Stimulated activated effector memory CD8-positive, alpha-beta T cell treated with anti-CD3 and anti-CD28 coated beads, Interleukin-12 subunit alpha, Interleukin-12 subunit beta, amount 100 ng/mL, for 72 hours (primary cell): ENCODE measurements at regions not wholly inside any gene's neighbourhood (a gene's known extent, or its start where the extent isn't known, plus 50 kb on each side); places are given as distances from the start of the nearest gene placed in this dataset.

Source experiments
- ATAC-seq: fragments of 150-1000 bp; cut with Tn5 transposase; 2 replicates; pipeline ENCODE4 v1.10.0; 2021
- DNase-seq, 2 donors: peaks; one replicate each; pipeline ENCODE4 v3.0.0; 2021 to 2022; ENCODE audit warnings: low spot score in 2 of 2
- H3K27ac Mint-ChIP-seq: one replicate; pipeline ENCODE4 v1.8.0; 2022; ENCODE audit warnings: mild to moderate bottlenecking, mixed read lengths
- H3K36me3 Mint-ChIP-seq: one replicate; pipeline ENCODE4 v1.8.0; 2022; ENCODE audit warnings: mild to moderate bottlenecking, mixed read lengths
- H3K4me1 Mint-ChIP-seq: one replicate; pipeline ENCODE4 v1.8.0; 2022; ENCODE audit warnings: mixed read lengths
- H3K4me3 Mint-ChIP-seq: one replicate; pipeline ENCODE4 v1.8.0; 2022; ENCODE audit warnings: mild to moderate bottlenecking, mixed read lengths
- H3K9me3 Mint-ChIP-seq: one replicate; pipeline ENCODE4 v1.8.0; 2022; ENCODE audit warnings: mixed read lengths

DNA sequence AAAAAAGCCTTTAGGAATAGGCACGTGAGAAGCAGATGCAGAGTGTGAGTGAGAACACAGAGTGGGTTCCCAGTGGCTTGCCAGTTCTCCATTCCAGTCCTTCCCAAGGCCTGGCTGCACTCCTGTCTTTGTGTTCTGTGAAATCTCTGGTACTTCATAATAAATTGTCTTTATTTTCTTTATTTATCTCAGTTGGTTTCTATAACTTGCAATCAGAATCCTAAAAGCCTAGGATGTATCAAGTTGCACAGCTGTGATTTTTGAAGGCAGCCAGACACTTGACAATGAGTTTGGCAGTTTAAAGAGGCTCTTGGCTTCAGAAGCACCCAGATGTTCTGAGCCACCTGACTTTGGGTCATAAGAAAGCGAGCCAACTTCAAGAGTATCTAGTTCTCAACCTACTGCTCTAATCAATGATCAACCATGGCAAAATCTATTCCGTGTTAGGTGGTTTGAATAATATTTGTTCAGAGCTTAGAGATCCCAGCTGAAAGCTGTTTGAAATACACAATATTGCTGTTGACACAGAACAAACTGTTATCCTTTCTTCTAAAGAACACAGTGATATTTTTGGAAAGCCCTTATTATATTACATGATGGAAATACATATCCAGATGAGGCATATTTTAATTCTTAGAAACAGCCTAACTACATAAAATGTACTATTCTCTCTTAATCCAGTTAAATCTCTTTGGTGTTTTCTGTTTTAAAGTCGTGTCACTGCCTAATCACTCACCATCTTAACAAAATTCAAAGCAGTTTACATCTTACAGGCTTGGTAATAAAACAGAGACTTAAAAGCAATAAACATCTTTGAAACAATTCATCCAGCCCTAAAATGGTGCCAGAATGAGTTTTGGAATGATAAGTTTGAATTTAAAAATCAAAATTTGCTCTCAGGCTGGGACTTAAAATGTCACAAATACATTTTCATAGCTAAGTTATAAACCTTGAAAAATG, 483.0 kb upstream of the NBEA start:
- Mint-ChIP-seq H3K4me3 (no peak overlapping the region), H3K36me3 (no peaks in the 10 kb centered on the region), H3K9me3 (peaks cover 5% of the 10 kb centered on the region), H3K27ac (no peak overlapping the region), H3K4me1 (no peaks in the 10 kb centered on the region)
- ATAC-seq (no peak), DNase-seq (no peak)

DNA sequence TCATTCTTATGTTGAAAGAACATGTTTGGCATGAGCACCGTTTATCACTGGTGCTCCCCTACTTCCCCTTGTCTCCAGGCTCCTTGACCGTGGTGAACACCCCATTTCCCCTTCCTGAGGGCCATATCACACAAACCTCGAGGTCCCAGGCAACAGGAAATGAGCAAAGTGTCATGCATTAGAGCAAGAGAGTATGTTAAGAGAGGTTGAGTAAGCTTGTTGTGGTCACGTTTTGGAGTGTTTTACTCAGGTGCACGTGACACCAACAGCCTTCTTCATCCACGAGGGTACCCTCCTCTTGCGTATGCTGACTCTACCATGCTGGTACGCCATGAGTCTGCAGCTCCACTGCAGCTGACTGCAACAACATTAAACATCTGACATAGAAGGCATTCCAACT, 482.2 kb upstream of the NBEA start:
- Mint-ChIP-seq H3K9me3 (peaks cover 5% of the 10 kb centered on the region), H3K27ac (no peak overlapping the region), H3K4me3 (no peak overlapping the region)

DNA sequence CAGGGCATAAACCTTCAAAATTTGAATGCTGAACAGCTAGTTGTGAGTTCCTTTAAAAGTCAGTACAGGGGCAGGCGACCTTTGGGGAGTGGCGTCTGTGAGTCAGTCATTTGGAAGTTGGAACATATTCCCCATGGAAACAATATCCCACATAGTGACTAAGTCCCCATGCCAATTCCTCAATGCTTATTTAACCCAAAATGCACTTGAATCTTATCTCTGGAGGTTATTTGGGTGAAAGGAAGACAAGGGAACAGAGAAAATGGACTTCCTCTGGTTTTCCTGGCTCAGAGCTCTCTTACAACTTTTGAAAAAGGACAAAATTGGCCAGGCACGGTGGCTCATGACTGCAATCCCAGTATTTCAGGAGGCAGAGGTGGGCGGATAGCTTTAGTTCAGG, 479.2 kb upstream of the NBEA start:
- no peak for ATAC-seq
- no peak overlapping the region for H3K4me3 Mint-ChIP-seq
- H3K27ac Mint-ChIP-seq, result no peak overlapping the region
- H3K36me3 Mint-ChIP-seq, result no peaks in the 10 kb centered on the region
- H3K9me3 Mint-ChIP-seq, result peaks cover 10% of the 10 kb centered on the region
- DNase-seq, result no peak
- H3K4me1 Mint-ChIP-seq, result no peaks in the 10 kb centered on the region

More for the DNA sequence above, 482.2 kb upstream of the NBEA start:
- Mint-ChIP-seq H3K36me3 (no peaks in the 10 kb centered on the region), H3K4me1 (no peaks in the 10 kb centered on the region)
- no peak for DNase-seq
- ATAC-seq, result no peak

DNA sequence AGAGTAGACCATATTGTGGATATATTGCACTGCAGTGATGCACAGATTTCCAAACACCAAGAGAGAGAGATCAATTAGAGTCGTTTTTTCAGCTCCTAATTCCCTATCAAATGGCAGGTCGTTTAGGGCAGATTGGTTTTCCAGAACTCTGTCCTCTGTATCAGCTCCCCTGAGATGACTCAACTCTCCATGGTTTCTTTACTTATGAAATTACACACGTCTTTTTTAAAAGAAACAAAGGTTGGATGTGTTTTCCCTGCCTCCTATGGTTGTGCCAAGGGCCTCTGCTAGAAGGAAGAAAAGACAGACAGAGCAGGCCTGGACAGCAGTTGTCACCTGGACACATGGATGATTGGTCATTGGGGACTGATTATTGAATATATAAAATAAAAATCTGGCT, 478.1 kb upstream of the NBEA start:
- no peak for ATAC-seq
- no peak overlapping the region for H3K4me3 Mint-ChIP-seq
- no peak overlapping the region for H3K27ac Mint-ChIP-seq
- H3K36me3 Mint-ChIP-seq, result no peaks in the 10 kb centered on the region
- DNase-seq, result no peak
- H3K9me3 Mint-ChIP-seq, result peaks cover 8% of the 10 kb centered on the region
- no peaks in the 10 kb centered on the region for H3K4me1 Mint-ChIP-seq

DNA sequence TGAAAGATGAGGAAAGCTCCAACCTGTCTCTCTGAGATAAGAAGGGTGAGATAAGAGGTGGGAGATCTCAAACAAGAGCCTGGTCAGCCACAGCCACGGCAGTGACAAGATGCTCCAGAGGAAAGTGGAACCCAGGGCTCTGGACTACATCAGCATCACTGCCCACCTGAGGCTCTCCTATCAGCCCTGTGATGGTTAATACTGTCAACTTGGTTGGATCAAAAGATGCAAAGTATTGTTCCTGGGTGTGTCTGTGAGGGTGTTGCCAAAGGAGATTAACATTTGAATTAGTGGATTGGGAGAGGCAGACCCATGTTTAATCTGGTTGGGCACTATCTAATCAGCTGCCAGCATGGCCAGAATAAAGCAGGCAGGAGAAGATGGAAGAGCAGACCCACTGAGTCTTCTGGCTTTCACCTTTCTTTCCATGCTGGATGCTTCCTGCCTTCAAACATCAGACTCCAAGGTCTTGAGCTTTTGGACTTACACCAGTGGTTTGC, 476.6 kb upstream of the NBEA start:
- H3K36me3 Mint-ChIP-seq, result no peaks in the 10 kb centered on the region
- H3K4me3 Mint-ChIP-seq, result no peak overlapping the region
- no peak for DNase-seq
- H3K27ac Mint-ChIP-seq, result no peak overlapping the region
- H3K4me1 Mint-ChIP-seq, result no peaks in the 10 kb centered on the region
- H3K9me3 Mint-ChIP-seq, result peaks cover 8% of the 10 kb centered on the region
- no peak for ATAC-seq

DNA sequence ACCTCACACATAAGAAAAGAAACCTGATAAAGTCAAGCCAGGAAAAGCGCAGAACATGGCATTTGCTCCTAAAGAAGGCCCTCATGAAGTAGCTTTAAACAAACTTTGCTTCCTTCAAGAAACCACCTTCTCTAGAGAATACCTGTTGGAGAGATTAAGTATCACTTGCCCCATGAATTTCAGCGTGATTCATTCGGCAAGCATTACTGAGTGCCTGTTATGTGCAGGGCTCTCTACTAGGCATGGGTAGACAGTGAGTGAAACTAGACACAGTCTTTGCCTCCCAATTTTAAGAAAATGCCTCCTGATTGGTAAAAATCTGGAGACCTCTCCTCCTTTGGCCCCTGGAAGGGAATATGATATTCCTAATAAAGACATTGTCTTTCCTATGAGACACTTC, 475.8 kb upstream of the NBEA start:
- ATAC-seq (no peak), DNase-seq (no peak)
- H3K36me3 Mint-ChIP-seq, result no peaks in the 10 kb centered on the region
- no peak overlapping the region for H3K27ac Mint-ChIP-seq
- peaks cover 9% of the 10 kb centered on the region for H3K9me3 Mint-ChIP-seq
- H3K4me3 Mint-ChIP-seq, result no peak overlapping the region
- H3K4me1 Mint-ChIP-seq, result no peaks in the 10 kb centered on the region

DNA sequence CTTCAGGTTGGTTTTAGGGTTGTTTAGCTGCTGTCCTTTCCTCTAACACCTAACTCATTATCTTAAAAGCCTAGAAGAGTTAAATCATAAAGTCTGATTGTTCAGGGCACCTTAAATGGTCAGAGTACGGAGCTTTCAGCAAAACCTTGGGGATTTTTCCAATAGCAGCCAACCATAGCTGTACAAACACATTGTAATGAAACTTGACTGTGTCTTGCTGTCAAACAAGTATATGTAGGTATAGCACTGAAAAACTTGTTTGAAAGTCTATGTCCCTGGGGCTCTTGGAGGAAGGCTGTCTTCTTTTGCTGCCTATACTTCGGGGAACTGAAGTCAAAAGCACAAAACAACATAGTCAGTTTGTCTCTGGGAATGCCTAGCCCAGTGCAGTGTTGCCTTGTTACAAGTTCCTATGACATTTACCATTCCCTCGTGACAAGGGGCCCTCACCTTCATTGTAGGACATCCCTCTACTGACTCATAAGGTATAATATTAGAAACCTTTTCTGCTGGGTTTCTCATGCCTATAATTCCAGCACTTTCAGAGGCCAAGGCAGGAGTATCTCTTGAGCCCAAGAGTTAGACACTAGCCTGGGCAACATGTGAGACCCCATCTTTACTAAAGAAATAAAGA, 474.5 kb upstream of the NBEA start:
- no peak overlapping the region for H3K27ac Mint-ChIP-seq
- no peak for DNase-seq
- ATAC-seq, result no peak
- no peaks in the 10 kb centered on the region for H3K4me1 Mint-ChIP-seq
- H3K4me3 Mint-ChIP-seq, result no peak overlapping the region
- H3K9me3 Mint-ChIP-seq, result peaks cover 10% of the 10 kb centered on the region
- peaks cover 6% of the 10 kb centered on the region for H3K36me3 Mint-ChIP-seq

DNA sequence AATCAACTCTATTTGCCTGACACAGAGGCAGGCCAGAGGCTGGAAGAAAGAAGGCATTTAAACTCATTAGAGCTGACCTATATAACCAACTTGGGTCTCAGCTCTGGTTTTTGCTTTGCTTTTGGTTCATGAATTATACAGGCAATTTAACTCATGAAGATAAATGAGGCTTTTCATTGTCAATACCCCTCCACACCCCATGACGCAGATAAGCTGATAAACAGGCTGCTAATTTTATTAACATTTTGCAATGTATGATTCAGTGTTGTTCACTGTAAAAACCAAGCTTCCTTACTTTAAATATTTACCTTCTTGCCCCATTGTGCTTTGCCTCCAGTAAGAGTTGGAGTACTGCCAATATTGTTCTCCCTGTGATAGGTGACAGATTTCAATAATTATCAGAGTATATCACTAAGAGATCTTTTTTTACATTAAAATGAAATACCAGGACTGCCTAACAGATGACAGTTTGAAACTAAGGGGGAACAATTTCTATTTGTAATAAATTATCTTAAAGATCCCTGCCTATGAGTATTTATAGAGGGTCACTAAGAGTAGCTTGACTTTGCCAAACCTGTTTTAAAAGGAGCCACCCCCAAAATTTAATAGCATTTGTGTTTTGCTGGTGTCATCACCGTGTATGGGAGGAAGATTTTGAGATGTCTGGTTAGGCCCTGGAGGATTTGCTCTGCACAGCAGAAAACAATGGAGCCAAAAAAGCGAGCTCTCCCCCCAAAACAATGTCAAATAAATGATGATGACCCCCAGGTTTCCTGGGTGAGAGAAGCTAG, 472.7 kb upstream of the NBEA start:
- ATAC-seq, result no peak
- no peak overlapping the region for H3K27ac Mint-ChIP-seq
- H3K9me3 Mint-ChIP-seq, result peaks cover 10% of the 10 kb centered on the region

DNA sequence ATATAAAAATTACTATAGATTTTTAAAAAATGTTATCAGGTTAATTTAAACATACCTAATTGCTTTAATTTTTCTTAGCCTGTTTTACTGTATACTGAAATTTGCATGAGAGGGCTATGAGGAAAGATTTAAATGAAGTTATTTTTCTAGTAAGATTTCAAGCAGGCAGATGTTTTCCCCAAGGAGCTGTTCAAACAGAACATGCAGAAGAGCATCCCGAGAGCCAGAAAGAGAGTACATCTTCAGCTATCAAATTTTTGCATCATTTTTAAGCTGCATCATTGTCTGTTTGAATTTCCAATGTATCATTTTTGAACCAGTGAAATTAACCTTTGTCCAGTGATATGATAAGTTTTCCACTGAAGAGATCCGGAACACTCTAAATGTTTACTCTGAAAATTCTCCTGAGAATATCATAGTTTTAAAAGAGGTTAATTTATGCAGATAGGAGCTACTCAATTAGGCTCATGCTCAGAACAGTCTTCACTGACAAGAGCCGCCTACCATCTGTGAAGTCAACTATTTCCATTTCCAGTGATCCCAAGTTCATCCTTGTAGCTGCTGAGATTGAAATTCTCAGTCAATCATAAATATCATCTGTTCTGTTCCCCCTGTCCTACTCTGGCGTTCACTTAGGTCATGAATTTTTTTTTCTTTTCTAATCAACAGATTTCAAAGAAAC, 467.7 kb upstream of the NBEA start:
- peaks cover 6% of the 10 kb centered on the region for H3K36me3 Mint-ChIP-seq
- no peaks in the 10 kb centered on the region for H3K4me1 Mint-ChIP-seq
- H3K27ac Mint-ChIP-seq, result no peak overlapping the region
- no peak overlapping the region for H3K4me3 Mint-ChIP-seq
- DNase-seq, result no peak
- ATAC-seq, result no peak
- H3K9me3 Mint-ChIP-seq, result peaks cover 8% of the 10 kb centered on the region

More for the DNA sequence above, 472.7 kb upstream of the NBEA start:
- Mint-ChIP-seq H3K4me3 (no peak overlapping the region), H3K4me1 (no peaks in the 10 kb centered on the region), H3K36me3 (peaks cover 6% of the 10 kb centered on the region)
- no peak for DNase-seq

DNA sequence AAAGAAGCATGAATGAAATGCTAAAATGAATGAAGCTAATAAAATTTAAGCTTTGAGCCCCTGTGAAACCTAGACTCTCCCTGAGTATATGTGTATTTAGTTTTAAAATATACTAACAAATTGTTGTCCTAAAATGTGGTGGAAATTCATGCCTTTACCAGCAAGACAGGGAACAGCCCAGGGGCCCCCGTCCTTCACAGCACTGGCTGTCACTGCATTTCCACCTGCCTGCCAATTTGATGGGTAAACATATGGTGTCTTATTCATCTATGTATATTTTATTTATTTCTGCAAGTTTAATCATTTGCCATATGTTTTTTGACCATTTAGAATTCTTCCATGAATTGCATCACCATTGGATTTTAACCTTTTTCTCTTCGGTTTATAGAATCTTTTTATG, 463.7 kb upstream of the NBEA start:
- H3K36me3 Mint-ChIP-seq, result no peaks in the 10 kb centered on the region

DNA sequence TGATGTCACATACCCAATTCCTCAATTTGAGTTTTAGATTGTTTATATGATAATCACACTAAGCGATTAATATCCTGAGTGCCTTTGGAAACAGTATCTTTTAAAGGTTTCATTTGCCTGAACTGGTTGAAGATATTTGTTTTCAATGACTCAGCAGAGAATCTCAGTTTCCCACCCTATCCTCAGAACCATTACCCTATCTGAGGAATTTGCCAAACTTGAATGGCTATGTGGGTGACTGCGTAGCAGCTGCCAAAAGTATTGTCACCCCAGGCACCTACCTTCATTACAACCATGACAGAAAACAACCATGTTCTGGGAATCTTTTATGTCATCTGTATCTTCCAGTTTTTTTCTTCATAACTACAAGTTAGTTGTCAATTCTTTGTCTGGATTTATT, 440.1 kb upstream of the NBEA start:
- DNase-seq, result no peak
- H3K4me1 Mint-ChIP-seq, result no peaks in the 10 kb centered on the region
- H3K9me3 Mint-ChIP-seq, result peaks cover 16% of the 10 kb centered on the region
- no peak overlapping the region for H3K4me3 Mint-ChIP-seq
- no peak for ATAC-seq
- no peak overlapping the region for H3K27ac Mint-ChIP-seq
- no peaks in the 10 kb centered on the region for H3K36me3 Mint-ChIP-seq

More for the DNA sequence above, 463.7 kb upstream of the NBEA start:
- Mint-ChIP-seq H3K27ac (no peak overlapping the region), H3K4me1 (no peaks in the 10 kb centered on the region), H3K9me3 (peaks cover 3% of the 10 kb centered on the region), H3K4me3 (no peak overlapping the region)
- DNase-seq (no peak), ATAC-seq (no peak)

DNA sequence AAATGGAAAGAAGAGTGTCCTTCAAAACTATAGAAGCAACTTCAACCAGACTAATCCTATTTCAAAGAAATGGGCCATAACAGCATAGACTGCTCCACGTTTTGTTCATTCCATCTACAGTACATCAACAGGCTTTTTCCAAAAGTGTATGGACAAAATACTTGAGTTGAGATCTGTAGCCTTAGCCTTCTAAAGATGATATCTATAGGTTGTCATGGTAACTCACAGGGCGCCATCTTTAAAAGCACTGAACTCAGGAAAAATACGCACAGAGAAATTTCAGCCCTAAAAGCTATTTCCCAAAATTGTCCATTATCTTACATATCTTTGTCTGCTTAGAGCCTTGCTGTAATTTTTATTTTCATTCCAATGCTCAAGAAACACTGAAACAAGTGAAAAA, 439.4 kb upstream of the NBEA start:
- Mint-ChIP-seq H3K36me3 (no peaks in the 10 kb centered on the region), H3K4me3 (no peak overlapping the region), H3K4me1 (no peaks in the 10 kb centered on the region), H3K9me3 (peaks cover 22% of the 10 kb centered on the region), H3K27ac (no peak overlapping the region)
- no peak for ATAC-seq
- no peak for DNase-seq

DNA sequence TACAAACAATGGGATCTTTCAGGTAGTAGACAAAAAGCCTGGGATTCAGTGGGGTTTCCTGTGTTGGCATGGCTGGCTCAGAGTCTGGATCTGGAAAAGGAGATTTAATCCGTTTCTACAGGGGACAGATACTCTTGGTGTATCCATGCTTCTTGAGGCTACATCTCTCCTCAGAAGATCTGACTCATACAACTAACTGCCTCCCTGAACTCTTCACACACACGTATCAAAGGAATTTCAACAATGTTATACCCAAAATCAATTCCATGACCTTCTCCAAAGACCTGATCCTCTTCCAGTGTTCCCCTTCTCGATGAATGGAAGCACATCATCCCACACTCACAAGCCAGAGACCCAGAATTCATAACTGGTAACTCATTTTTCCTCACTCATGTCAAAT, 435.3 kb upstream of the NBEA start:
- no peaks in the 10 kb centered on the region for H3K4me1 Mint-ChIP-seq
- peaks cover 27% of the 10 kb centered on the region for H3K9me3 Mint-ChIP-seq
- DNase-seq (no peak), ATAC-seq (no peak)
- no peak overlapping the region for H3K27ac Mint-ChIP-seq
- H3K4me3 Mint-ChIP-seq, result no peak overlapping the region
- H3K36me3 Mint-ChIP-seq, result no peaks in the 10 kb centered on the region

DNA sequence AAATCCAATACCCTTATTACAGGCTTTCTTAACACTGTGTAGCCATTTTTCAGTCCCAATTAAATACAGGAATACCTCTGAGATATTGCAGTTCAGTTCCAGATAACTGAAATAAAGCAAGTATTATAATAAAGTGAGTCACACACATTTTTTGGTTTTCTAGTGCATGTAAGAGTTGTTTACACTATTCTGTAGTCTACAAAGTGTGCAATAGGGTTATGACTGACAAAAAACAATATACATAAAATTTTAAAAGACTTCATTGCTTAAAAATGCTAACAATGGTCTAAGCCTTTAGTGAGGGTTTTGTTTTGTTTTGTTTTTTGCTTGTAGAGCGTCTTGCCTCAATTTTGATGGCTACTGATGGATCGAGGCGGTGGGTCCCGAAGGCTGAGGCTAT, 434.4 kb upstream of the NBEA start:
- no peak overlapping the region for H3K27ac Mint-ChIP-seq
- ATAC-seq (no peak), DNase-seq (no peak)
- H3K4me3 Mint-ChIP-seq, result no peak overlapping the region
- no peaks in the 10 kb centered on the region for H3K4me1 Mint-ChIP-seq
- H3K36me3 Mint-ChIP-seq, result no peaks in the 10 kb centered on the region
- H3K9me3 Mint-ChIP-seq, result peaks cover 25% of the 10 kb centered on the region

DNA sequence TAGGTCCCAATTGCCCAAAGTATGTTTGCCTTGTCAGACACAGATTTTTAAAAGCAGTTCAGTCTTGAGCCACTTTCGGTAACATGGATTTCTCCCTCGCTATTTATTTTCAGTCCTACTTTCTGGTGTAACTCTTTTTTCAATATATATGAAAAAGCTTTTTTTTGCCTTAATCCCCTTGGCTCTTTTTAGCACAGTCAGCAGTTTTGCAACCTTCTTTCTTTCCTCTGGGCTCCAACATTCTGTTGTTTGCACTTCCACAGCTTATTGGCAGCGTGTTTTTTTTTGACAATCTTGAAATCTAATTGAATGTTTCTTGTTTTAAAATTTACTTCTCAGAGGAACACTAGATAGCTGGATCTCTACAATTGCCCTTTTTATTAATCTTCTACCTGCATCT, 429.3 kb upstream of the NBEA start:
- no peaks in the 10 kb centered on the region for H3K4me1 Mint-ChIP-seq
- no peak overlapping the region for H3K4me3 Mint-ChIP-seq
- H3K36me3 Mint-ChIP-seq, result no peaks in the 10 kb centered on the region
- DNase-seq (no peak), ATAC-seq (no peak)
- H3K9me3 Mint-ChIP-seq, result peaks cover 19% of the 10 kb centered on the region
- H3K27ac Mint-ChIP-seq, result no peak overlapping the region
